IMR-90 (cell line): ENCODE measurements at regions not wholly inside any gene's neighbourhood (a gene's known extent, or its start where the extent isn't known, plus 50 kb on each side); places are given as distances from the start of the nearest gene placed in this dataset.

ENCODE experiments used
- ATAC-seq: fragments of 200-7000 bp; cut with Tn5 transposase; 2 replicates; pipeline ENCODE4 v1.9.1; 2020; ENCODE audit warnings: low read depth, mild to moderate bottlenecking, moderate library complexity
- BruUV-seq: library from RNA; stranded (reverse); fragments of 400-500 nt; replicated peaks from 2 replicates; lab custom pipeline; 2021; lab: Mats Ljungman, UMichigan
- CTCF ChIA-PET: fragments of 300-600 bp; formaldehyde crosslinking; extraction: SDS; loops from one replicate; lab custom pipeline; 2021; ENCODE audit warnings: antibody characterized with exemption; lab: Yijun Ruan, JAX
- POLR2A ChIA-PET: fragments of 300-600 bp; sonication (Branson Sonifier 250); formaldehyde crosslinking; loops from one replicate; lab custom pipeline; 2022; ENCODE audit warnings: antibody characterized with exemption; ENCODE audit not compliant: unreplicated experiment; lab: Charles Lee
- DNase-seq: peaks from one replicate; pipeline ENCODE4 v3.0.0; 2013
- H2AFZ ChIP-seq: replicated peaks from 2 replicates; pipeline ENCODE3; 2013; ENCODE audit warnings: low read length, mild to moderate bottlenecking; ENCODE audit not compliant: poor library complexity
- H2AK5ac ChIP-seq: 2 replicates; pipeline ENCODE4 v1.6.1; 2013; ENCODE audit warnings: low read depth, low read length, inconsistent platforms
- H2AK9ac ChIP-seq: replicated peaks from 2 replicates; pipeline ENCODE3; 2013; ENCODE audit warnings: mild to moderate bottlenecking, low read depth, low read length, moderate library complexity; ENCODE audit not compliant: poor library complexity
- H2BK120ac ChIP-seq: 2 replicates; pipeline ENCODE4 v1.6.1; 2013; ENCODE audit warnings: low read depth, low read length, inconsistent platforms
- H2BK15ac ChIP-seq: 3 replicates; pipeline ENCODE4 v1.6.1; 2013; ENCODE audit warnings: low read depth, low read length, inconsistent platforms
- H2BK20ac ChIP-seq: 2 replicates; pipeline ENCODE4 v1.6.1; 2013; ENCODE audit warnings: low read depth, mild to moderate bottlenecking, inconsistent platforms, low read length, moderate library complexity
- H2BK5ac ChIP-seq: 2 replicates; pipeline ENCODE4 v1.6.1; 2013; ENCODE audit warnings: mild to moderate bottlenecking, low read depth, low read length, inconsistent platforms; ENCODE audit not compliant: poor library complexity, severe bottlenecking
- H3K14ac ChIP-seq: replicated peaks from 2 replicates; pipeline ENCODE4 v1.6.1; 2013; ENCODE audit warnings: low read depth, low read length, inconsistent platforms
- H3K18ac ChIP-seq: 2 replicates; pipeline ENCODE4 v1.6.1; 2013; ENCODE audit warnings: low read depth, low read length, control low read depth
- H3K23ac ChIP-seq: 2 replicates; pipeline ENCODE4 v1.6.1; 2013; ENCODE audit warnings: low read depth, low read length, inconsistent platforms
- H3K27ac ChIP-seq: 2 replicates; pipeline ENCODE4 v1.5.1; 2013; ENCODE audit warnings: mild to moderate bottlenecking, control low read depth, low read length; ENCODE audit not compliant: insufficient read depth
- H3K27me3 ChIP-seq: 2 replicates; pipeline ENCODE4 v1.6.1; 2013; ENCODE audit warnings: low read length; ENCODE audit not compliant: control insufficient read depth, insufficient read depth
- H3K36me3 ChIP-seq: 2 replicates; pipeline ENCODE4 v1.6.1; 2013; ENCODE audit warnings: low read length, mixed read lengths; ENCODE audit not compliant: control insufficient read depth, insufficient read depth
- H3K4ac ChIP-seq: 2 replicates; pipeline ENCODE4 v1.6.1; 2013; ENCODE audit warnings: low read depth, low read length, inconsistent platforms
- H3K4me1 ChIP-seq: 2 replicates; pipeline ENCODE4 v1.6.1; 2013; ENCODE audit warnings: low read length, mixed read lengths; ENCODE audit not compliant: control insufficient read depth, insufficient read depth
- H3K4me2 ChIP-seq: 2 replicates; pipeline ENCODE4 v1.6.1; 2013; ENCODE audit warnings: low read depth, mild to moderate bottlenecking, control low read depth, low read length, moderate library complexity
- H3K4me3 ChIP-seq: 2 replicates; pipeline ENCODE4 v1.5.1; 2013; ENCODE audit warnings: low read depth, mild to moderate bottlenecking, control low read depth, low read length, moderate library complexity; ENCODE audit not compliant: insufficient read depth
- H3K56ac ChIP-seq: 2 replicates; pipeline ENCODE4 v1.6.1; 2013; ENCODE audit warnings: low read length, inconsistent platforms; ENCODE audit not compliant: insufficient read depth; ENCODE audit errors: extremely low read depth
- H3K79me1 ChIP-seq, 2 experiments: 2 replicates each; pipeline ENCODE4 v1.6.1; 2013; ENCODE audit warnings: low read length in 2 of 2, inconsistent platforms in 1 of 2, low read depth in 1 of 2
- H3K9ac ChIP-seq: 2 replicates; pipeline ENCODE4 v1.6.1; 2013; ENCODE audit warnings: low read depth, low read length, control low read depth
- H3K9me1 ChIP-seq: 2 replicates; pipeline ENCODE4 v1.6.1; 2013; ENCODE audit warnings: low read length, inconsistent platforms; ENCODE audit not compliant: insufficient read depth
- H3K9me3 ChIP-seq: 2 replicates; pipeline ENCODE4 v1.6.1; 2013; ENCODE audit warnings: low read length; ENCODE audit not compliant: control insufficient read depth, insufficient read depth
- H4K20me1 ChIP-seq: 2 replicates; pipeline ENCODE4 v1.6.1; 2013; ENCODE audit warnings: low read length, inconsistent platforms; ENCODE audit not compliant: insufficient read depth
- H4K5ac ChIP-seq: 2 replicates; pipeline ENCODE4 v1.6.1; 2013; ENCODE audit warnings: mild to moderate bottlenecking, low read depth, low read length, control low read depth
- H4K8ac ChIP-seq, 2 experiments: 2 replicates each; pipeline ENCODE4 v1.6.1; 2013; ENCODE audit warnings: low read depth in 2 of 2, low read length in 2 of 2, control low read depth in 1 of 2, inconsistent platforms in 1 of 2
- H4K91ac ChIP-seq: 2 replicates; pipeline ENCODE4 v1.6.1; 2013; ENCODE audit warnings: low read depth, low read length, inconsistent platforms; ENCODE audit not compliant: insufficient read depth
- CEBPB ChIP-seq: IDR thresholded peaks from 2 replicates; pipeline ENCODE4 v1.6.1; 2012; ENCODE audit warnings: low read depth, low read length, improper control_type of control experiment
- RAD21 ChIP-seq: IDR thresholded peaks from 2 replicates; pipeline ENCODE4 v1.6.1; 2012; ENCODE audit warnings: low read length, improper control_type of control experiment
- WGBS, 2 experiments: methylation state at CpG; one replicate each; pipeline versions ENCODE4 v1.1.5 to v1.1.7; 2013; ENCODE audit warnings: missing lambda C conversion rate in 2 of 2; ENCODE audit not compliant: insufficient read length in 1 of 2; ENCODE audit errors: extremely low coverage in 2 of 2; 5-methylcytosine and 5-hydroxymethylcytosine counted together
- dilution Hi-C: fragments of 300-500 bp; cut with HindIII; formaldehyde crosslinking; loops from one replicate; pipeline ENCODE4 v1.14.3; 2018; ENCODE audit warnings: low sequenced_read_pairs; ENCODE audit not compliant: unreplicated experiment
- in situ Hi-C: fragments of 300-500 bp; cut with MboI; formaldehyde crosslinking; loops from 3 replicates; pipeline ENCODE4 v1.14.3; 2019; ENCODE audit warnings: low sequenced_read_pairs, inconsistent platforms, mixed read lengths
- intact Hi-C: fragments of 100-400 bp; cut with micrococcal nuclease; formaldehyde crosslinking; loops from 2 replicates; pipeline ENCODE4 v1.10.0; 2022

GRCh38 chr1:40926441-40926840, 53.1 kb upstream of the CTPS1 start:
- Histone ChIP-seq H3K9me1 (no peaks in the 10 kb centered on the region), H3K79me1 (no peaks in the 10 kb centered on the region), H3K27ac (no peak overlapping the region), H4K20me1 (no peaks in the 10 kb centered on the region), H2AK9ac (no peak overlapping the region), H3K27me3 (peaks cover 14% of the 10 kb centered on the region), H3K14ac (no peak overlapping the region), H2BK20ac (no peak overlapping the region), H3K23ac (no peak overlapping the region), H4K91ac (no peak overlapping the region), H3K4me1 (no peaks in the 10 kb centered on the region), H2AFZ (no peak overlapping the region), H2BK5ac (no peak overlapping the region), H3K4me2 (no peak overlapping the region), H2AK5ac (no peak overlapping the region), H3K4me3 (no peak overlapping the region), H3K9me3 (no peaks in the 10 kb centered on the region), H4K8ac (no peak overlapping the region), H3K18ac (no peak overlapping the region), H3K4ac (no peak overlapping the region), H2BK120ac (no peak overlapping the region), H3K9ac (no peak overlapping the region), H3K56ac (no peak overlapping the region), H3K36me3 (no peaks in the 10 kb centered on the region), H4K5ac (no peak overlapping the region), H2BK15ac (no peak overlapping the region)
- TF ChIP-seq CEBPB (peak; percentile 35), RAD21 (no peak)
- intact Hi-C loops = no loop called here
- POLR2A ChIA-PET = no interaction called here
- no CpG with 5 or more reads among the region's 6 CpGs for WGBS, 2 experiments
- dilution Hi-C loops = no loop called here
- no peak for ATAC-seq
- CTCF ChIA-PET = interaction anchor here (1.5 kb wide), 1 partner anchor 26 kb away, joined by 5 read pairs; no protein-coding TSS in a partner anchor
- in situ Hi-C loops = no loop called here
- no peak for DNase-seq
- no TSS peak for BruUV-seq
